GM19397 (cell line): ENCODE measurements at regions not wholly inside any gene's neighbourhood (a gene's known extent, or its start where the extent isn't known, plus 50 kb on each side); places are given as distances from the start of the nearest gene placed in this dataset.
"Not testable (repeated sequence)": the region's sequence is repeated elsewhere in the genome, so short reads cannot be mapped to it uniquely, and the experiment has no call there.

ENCODE experiments used
- ATAC-seq: cut with Tn5 transposase; IDR thresholded peaks from one replicate; pipeline ENCODE4 v1.9.1; 2021; ENCODE audit warnings: mild to moderate bottlenecking, moderate library complexity; ENCODE audit not compliant: unreplicated experiment

DNA sequence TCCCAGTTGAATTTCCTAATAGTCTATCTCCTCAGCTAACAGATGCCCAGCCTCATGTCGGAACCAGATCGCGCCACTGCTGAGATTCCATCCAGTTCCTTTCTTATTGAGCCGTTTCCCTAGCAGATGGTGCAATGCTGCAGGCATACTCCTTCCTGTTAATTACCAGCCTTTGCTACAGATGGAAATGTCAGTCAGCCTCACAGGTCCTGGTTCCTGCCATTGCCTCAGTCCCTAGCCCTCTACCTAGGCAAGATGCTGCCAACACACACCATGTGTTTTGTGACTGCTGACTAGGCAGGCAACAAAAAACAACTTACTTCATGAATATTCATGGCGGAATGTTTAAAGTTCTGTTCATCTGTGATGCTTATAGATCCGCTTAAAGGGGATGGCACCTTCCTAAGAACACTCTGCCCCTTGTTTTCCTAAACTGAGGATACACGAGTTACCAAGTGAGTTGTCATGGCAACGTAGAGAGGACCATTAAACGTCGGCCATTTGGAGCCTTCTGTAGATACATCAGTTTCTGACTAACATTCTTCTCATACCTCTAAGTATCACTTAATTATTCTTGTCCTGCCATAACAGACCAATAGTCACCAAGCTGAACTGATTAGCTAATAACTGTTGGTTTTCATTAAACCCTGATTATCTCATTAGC lies 749.5 kb downstream of the RNF144A start:
- ATAC-seq = no peak

DNA sequence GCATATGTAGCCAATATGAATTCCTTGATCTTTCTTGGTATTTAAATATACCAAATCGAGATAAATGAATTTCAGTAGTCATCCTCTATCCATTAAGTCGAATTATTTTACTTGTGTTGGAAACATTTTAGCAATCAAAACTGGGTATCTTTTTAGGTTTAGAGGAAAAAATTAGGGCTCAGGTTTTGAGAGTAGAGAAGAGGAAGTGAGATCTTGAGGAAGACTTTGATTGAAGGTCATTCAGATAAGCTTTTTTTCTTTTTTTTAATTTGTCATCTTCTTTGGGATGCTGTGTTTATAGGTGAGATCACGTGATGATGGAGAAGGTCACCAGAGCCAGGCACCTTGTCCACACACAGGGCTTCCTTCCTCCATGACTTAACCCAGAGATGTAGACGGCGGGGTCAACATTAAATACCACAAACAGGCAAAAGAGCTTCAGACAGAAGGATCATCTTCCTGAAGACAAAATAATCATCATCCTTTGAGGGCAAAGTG lies 750.1 kb downstream of the RNF144A start:
- ATAC-seq = no peak

DNA sequence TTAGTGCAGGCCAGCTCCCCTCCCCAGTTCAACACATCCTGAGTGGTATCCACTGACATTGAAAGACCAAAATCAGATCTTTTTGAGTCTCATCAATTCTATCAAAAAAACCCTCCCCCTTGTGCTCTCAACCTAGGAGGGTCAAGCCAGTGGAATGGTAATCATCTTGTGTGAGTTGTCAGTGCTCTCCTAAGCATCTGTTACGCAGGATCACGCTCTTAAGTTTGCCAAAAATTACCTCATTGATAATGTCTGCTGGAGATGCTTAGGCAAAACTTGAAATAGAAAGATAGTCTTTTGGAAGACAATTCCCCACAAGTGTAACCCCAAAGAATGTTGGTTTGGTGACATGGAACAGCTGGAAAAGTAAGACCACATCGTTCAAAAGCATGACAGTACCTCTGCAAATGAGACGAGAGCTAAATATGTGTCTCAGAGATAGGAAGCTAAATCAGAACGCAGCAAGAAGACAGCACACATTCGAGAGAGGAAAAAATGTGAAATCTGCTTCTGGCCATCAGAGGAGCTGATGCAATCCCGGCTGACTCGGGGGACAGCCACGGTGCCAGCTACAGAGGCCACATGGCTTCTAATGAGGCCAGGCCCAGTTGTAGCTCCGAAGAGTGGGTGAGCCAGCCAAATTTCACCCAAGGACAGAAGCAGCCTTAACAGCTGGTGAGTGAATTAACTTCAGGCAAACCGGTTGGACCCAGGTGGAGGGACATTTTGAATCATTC lies 753.9 kb downstream of the RNF144A start:
- ATAC-seq = no peak

DNA sequence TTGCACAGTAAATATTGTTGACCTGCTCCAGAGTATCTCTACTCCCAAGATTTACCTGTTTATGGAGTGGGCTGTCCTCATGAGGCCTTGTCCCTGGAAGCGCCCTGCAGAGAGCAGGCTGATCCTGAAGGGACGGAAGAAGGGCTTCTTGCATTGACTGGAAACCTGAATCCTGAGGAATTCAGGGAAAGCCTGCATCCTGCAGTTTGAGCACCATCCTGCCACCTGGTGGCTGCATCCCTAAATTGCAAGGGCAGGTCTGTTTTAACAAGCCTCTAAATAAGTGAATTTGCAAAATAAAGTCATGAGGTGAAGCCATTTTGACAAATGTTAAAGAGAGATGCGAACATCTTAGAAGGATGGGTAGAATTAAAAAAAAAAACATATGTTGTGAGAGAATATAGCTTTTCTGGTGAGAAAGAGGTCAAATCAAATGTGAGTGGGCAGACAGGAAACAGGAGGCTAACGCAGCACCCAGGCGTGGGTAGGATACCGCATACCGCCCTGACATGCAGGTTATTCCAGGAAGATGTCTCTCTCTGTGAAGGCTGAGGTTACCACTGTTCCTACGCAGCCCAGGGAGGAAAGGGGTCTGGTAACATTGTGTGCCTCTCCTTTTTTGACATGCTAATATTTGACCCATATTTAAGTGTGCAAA lies 754.9 kb downstream of the RNF144A start:
- no peak for ATAC-seq

DNA sequence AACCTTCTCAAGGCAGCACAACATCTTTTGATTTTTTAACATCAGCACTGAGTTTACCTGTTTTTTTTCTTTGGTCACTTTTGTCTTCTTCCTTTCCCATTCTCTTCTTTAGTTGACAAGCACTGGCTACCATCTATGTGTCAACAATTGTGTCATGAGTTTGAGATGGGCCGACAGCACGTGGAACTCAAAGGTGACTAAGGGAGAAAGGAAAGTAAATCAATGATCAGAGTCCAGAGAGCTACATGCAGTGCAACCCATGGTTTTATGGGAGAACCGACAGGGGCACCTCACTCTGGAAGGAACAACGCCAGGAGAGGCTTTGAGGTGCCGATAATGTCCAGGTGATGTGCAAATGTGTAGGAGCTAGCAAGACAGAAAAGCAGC lies 755.5 kb downstream of the RNF144A start:
- ATAC-seq = no peak

DNA sequence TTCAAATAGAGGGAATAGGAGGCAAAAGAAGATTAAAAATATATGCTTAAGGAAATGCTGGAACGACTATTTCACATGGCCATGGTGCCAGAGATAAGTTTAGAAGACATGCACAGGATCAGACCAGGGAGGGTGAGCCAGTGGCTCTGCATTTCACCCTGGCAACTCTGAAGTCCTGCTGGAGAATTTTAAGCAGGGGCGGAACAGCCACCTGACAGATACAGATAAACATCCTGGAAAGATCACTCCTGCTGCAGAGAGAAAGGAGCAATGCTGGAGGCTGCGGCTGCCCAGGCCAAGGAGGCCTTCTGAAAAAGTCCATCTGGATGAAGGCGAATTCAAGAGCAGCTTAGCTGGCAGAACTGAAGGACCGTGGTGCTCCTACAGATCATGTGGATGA lies 755.9 kb downstream of the RNF144A start:
- ATAC-seq = no peak

DNA sequence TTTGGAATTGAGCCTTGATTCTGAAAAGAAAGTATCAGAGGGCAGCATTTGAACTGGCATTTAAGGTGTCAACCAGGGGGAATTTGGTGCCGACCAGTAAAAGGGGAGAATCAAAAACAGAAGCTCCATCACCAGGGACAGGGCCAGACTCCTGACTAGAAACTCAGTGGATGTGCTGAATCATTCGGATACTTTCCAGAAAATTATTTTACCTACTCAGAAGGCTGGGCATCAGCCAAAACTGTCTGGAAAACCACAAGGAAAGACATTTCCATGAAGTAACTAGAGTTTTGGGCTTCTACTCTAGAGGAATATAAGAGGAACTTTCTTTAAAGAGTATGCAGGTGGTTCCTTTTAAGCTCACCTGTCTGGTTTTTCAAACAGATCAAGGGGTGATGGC lies 756.6 kb downstream of the RNF144A start:
- ATAC-seq = no peak

DNA sequence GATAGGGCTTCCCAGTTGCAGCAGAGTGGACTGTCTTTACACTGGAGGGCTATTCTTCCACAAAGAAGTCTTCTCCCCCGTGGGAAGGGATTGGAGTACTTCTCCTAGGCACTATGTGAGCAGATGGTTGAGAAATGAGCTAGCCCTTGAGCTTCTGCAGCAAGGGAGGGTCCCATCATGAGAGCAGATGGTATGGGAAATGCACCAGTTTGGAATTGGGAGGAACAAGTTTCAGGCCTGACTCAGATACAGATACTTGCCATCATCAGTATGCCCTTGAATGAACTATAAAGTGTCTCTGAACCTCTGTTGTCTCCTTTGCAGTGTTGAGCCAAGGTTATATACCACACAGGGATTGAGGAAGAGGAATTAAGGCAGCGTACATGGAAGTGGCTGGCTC lies 757.4 kb downstream of the RNF144A start:
- no peak for ATAC-seq

DNA sequence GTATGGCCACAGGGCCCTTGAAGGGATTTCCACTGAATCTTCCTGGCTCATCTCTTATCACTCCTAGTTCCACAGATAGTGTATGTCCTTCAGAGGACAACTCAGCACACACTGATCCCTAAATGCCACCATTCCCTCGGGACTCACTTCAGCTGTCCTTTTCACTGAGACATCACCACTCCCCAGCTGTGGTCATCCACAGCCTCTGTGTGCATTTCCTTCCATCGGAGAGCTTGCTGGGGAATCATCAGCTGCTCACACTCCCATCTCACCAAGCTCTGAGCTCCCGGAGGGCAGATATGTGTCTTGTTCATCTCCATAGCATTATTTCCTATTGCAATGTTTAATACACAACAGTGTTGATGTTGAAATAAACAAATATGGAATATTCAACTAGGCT lies 759.5 kb downstream of the RNF144A start:
- ATAC-seq = no peak

DNA sequence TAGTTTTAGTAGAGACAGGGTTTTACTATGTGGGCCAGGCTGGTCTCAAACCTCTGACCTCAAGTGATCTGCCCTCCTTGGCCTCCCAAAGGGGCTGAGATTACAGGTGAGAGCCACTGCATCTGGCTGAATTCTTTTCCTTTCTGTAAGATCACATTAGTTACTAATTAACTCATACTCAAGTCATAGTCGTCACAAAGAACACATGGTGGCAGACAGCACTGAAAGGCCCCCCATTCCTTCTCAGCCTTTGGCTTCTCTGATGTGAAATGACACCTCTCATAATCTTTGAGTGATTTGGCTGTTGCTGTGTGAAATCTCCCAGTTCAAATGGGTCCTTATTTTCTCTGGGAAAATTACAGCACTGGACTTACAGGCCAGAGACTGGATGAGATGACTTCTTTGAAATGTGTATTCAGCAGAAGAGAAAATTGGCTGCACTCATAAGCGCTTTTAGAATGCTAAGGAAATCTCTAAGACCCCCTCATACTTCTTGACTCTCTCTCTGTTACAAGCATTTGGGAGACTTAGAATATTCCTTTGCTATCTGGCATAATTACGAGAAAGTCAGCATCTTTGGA lies 764.8 kb downstream of the RNF144A start:
- ATAC-seq = no peak

DNA sequence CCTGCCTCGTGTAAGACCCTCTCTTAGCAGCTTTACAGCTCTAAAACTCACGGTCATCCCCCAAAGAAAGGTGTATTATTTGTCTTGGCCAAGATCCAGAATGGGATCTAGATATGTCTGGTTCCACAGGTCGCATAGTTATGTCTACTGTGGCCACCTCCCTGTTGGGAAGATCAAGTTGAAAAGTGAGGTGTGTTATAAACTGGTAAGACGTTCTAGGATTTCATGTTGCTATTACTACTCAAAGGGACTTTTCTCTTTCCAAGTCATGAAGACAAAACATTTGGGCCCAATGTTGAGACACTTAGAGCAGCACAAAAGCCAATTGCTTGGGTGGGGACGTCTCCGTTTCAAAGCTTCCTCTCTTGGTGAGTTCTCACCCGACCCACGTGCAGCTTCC lies 766.0 kb downstream of the RNF144A start:
- no peak for ATAC-seq

DNA sequence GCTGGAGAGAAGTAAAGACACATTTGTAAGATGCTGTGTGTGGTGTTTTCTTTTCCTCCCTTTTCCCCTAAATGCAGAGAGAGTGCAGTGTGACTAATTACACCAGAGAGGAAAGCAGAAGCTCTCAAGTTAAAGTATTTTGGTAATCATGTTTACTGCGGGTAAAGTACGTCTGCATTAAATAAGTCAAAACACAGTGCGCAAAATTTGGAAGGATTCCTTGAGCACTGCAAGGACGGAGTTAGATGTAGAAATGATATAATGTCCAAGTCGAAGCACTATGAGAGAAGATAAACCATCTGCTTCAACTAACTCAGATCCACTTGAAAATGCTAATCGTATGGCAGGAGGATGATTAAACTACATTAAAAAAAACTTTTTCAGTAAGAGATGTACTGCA lies 766.5 kb downstream of the RNF144A start:
- no peak for ATAC-seq

DNA sequence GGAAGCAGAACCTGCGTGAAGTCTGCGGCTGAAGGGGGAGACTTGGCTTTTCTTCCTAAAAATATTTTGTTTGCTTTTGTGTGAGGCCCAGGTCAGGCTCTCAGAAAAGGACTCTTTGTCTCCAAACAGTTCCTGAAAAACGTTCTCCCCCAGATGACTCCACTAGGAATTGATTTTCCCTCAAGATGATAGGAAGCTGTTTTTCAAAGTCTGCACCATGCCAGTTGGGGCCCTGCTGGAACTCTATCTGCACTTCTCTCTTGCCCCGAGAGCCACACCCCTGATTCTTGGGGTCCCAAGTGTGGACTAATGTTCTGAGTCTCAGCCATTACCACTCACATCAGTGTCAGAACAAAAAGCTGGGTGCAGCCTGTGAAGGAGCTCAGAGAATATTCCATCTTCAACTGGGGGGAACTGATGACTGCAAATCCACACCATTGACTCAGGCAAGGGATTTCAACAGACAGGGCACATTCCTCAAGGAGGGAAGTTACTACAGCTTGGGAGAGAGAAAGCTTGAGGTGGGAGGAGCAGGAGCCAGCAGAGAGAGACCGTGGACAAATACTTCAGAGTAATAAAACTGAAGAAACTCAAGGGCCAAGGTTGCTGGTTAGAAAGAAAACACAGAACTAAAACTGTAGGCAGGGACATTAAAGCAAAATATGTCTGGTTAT lies 768.3 kb downstream of the RNF144A start:
- no peak for ATAC-seq

DNA sequence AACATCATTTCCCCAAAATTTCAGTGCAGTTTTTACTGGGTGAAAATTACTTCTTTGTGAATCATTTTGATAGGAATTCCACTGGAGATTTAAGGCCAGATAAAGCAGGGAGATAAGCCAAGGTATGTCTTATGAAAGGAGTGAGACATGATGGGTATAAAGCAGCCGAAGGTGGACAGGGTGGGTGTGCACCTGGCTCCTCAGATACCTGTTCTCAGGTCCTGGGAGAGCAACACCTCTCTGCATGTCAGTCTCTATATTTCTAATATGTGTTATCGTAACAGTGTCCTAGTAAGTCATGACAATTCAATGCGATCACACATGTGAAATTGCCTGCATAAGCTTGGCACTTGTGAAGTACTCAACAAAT lies 768.8 kb downstream of the RNF144A start:
- ATAC-seq = no peak

DNA sequence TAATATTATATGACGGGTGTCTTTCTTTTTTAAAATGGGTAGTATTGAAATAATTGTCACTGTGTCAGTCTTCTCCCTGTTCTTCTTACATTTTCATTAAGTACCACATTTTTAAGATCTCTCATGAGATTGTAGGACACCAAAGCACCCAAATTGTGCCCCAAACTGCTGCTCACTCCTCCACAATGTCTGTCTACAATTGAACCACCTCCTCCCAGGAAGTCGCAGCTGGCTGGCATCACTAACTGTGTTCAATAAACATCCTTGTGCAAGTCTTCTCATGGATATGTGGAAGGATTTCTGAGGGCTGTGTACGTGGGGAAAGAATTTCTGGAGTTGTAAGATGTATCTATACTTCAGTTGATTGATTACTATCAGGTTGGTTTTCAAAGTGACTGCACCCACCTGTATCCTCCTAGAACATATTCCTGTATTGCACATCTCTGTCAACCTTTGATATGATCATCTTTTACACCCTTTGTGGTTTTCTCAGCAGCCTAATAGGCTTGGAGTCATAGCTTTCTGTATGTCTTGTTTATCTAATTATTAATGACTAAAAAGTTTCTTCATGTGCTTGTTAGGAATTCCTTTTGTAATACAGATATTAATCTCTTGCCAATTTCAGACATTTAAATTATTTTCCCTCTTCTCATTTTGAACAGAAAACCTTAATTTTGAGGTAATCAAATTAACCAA lies 774.9 kb downstream of the RNF144A start:
- ATAC-seq = no peak

DNA sequence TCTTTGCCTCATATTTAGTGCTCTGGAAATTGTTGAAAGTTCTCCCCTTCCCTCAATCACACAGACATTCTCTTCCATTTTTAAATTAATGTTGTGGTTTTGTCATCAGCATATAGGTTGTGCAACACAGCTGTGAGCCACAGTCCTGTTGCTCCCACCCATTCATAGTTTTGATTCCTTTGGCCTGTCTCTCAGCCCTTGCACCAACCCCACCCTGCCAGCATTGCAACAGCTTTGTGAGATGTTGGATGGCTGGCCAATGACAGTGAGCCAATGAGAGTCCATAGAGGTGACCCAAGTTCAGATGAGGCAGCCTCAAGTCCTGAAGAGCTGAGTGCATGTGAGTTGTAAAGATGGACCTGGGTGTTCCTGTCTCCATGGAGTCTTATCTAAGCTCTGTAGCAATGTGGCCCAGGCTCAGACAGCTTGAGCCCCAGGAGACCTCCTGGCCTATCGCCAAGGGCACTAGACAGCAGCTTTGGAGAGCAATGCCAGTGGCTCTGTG lies 775.5 kb downstream of the RNF144A start:
- no peak for ATAC-seq

DNA sequence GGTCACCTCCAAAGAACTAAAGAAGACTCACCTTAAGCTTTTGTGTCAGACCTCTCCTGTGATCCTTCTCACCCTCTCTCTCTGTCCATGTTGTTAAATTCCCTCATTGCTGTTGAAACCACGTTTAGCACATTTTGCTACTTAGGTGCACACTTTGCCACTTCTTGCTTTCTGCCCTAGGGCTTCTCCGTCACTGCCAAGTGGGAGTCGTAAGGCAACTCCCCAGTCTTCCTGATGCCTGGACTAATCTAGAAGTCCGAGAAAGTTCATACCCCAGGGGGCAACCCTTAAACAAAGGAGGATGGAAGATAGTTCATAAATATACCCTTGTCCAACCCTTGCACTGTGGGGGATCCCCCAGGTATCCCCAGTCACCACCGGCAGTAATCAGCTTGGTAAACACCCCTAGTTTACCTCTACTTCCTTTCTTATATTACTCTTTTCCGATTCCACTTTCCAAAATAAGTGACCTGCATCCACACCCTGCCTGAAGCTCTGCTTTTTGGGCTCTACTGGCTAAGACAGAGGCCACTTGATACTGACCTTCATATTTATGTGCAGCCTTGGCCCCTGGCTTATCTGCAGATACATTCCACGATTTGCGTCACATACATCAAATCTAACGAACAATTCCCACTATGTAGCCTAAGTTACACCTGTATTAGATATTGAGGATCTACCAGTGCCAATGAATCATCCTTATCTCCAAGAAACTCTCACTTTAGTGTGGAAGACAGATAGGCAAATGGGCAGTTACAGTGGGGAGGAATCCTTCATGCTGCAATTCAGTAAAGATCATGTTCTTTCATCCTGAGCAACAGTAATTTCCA lies 776.2 kb downstream of the RNF144A start:
- no peak for ATAC-seq

DNA sequence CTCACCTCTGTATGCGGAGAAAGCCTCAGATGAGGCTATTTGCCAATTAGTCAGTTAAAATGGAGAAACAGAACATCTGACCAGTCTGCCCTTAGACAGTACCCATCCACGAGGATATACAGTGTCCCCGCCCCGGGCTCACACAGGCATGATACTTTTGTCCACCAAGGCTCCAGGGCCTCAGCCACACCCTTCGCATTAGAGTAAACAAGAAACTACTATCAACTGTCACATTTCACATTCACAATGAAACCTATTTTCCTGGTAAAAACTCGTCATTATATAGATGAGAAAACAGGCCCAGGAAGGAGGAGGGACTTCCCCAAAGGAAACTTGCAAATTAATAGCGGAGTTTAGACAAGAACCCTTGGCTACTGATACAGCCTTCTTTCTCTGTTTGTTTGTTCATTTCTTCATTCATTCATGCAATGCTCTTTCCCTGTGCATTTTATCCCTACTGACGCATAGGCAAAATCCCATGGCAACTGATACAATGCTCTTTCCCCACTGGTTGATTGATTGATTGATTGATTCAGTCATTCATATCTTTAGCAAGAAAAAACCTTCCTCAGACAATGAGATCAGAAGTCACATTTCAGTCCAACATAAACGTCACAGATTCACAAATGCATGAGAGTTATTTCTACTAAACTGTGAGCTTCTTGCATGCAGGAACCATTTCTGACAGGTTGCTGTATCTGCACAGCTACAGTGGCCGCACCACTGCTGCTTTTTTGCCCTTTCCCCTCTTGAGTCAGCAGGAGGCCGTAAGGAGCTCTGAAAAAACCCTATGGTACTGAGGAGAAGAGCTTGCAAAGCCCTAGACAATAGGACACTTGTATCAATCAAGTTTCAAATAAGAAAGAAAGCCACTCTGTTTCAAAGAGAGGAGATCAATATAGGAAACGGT lies 777.1 kb downstream of the RNF144A start:
- no peak for ATAC-seq

DNA sequence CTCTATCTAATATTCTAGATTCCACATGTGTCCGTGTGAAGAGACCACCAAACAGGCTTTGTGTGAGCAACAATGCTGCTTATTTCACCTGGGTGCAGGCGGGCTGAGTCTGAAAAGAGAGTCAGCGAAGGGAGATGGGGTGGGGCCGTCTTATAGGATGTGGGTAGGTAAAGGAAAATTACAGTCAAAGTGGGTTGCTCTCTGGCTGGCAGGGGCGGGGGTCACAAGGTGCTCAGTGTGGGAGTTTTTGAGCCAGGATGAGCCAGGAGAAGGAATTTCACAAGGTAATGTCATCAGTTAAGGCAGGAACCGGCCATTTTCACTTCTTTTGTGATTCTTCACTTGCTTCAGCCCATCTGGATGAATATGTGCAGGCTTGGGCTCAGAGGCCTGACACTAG lies 779.3 kb downstream of the RNF144A start:
- not testable (repeated sequence) for ATAC-seq
